NCI-H226 (cell line): ENCODE measurements at regions not wholly inside any gene's neighbourhood (a gene's known extent, or its start where the extent isn't known, plus 50 kb on each side); places are given as distances from the start of the nearest gene placed in this dataset.
"Not testable (repeated sequence)": the region's sequence is repeated elsewhere in the genome, so short reads cannot be mapped to it uniquely, and the experiment has no call there.

ENCODE experiments used
- DNase-seq: peaks from one replicate; pipeline ENCODE4 v3.0.0-alpha.2; 2015

- no peak for DNase-seq
Measured at GRCh38 chr1:164347980-164348379, 211.0 kb upstream of the PBX1 start.

GRCh38 chr1:164356511-164356910 lies 202.5 kb upstream of the PBX1 start:
- no peak for DNase-seq

DNA sequence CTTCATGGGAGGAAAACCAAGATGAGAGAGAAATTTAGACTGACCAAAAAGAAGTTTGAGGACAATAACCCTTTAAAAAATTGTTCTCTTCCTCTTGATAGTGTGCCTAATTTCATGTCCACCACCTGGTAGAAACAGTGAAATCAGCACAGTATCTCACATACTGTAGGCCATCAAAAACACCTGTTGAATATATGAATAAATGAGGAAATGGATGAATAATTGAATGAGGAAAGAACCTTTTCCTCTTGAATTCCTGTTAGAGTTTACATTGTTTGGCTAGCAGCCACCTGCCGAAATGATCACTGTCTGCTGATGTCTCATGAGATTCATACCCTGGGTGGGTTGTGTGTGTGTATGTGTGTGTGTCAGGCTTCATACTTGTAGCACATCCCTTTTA lies 198.7 kb upstream of the PBX1 start:
- no peak for DNase-seq

- no peak for DNase-seq
Measured at GRCh38 chr1:164361927-164362326, 197.1 kb upstream of the PBX1 start.

DNA sequence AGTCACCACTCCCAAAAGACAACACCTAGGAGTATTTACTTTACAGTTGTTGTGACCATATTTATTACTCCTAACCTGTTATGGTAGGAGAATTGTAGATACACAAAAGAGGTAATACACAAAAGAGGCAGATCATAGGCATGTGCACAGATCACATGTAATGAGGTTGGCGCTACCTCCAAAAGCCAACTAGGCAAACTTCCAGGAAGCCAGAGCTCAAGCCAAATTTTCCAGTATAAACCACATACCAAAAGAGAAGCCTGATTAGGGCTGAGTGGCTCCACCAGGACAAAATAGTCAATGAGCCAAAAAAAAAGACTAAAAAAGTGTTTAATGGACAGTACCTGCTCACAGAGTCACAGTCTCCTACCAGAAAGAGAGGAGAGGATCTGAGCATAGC lies 195.0 kb upstream of the PBX1 start:
- no peak for DNase-seq

DNA sequence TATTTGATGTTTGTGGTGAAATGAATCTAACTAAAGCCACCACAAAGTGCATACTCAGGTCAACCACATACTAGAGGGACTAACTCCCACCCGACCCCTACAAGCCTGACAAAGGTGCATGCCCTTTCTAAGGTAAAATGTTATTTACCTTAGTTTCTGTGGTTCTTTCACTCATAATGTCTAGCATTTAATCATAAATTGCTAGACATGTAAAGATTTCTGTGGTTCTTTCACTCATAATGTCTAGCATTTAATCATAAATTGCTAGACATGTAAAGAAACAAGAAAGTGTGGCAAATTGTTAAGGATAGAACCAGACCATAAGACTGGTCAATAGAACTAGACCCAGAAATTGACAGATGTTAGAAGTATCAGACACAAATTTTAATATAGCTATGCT lies 193.0 kb upstream of the PBX1 start:
- no peak for DNase-seq

- no peak for DNase-seq
Measured at GRCh38 chr1:164369698-164370365, 189.2 kb upstream of the PBX1 start.

DNA sequence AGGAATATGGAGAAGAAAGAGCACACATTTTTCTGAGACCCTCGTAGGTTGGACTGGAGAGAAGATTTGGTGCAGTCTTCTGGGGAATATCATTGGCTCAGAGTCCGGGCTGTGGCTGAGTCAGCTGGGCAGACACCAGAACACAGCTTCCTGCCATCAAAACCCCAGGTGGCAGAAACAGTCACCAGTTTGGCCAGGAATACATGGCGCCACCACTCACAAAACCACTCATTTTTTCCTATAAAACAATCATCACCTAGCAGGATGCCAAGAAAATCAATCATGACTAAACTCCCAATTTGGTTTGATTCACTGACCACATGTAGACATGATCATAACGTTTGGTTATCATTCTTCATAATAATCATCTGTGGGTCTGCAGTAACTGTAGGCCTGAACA lies 178.1 kb upstream of the PBX1 start:
- no peak for DNase-seq

DNA sequence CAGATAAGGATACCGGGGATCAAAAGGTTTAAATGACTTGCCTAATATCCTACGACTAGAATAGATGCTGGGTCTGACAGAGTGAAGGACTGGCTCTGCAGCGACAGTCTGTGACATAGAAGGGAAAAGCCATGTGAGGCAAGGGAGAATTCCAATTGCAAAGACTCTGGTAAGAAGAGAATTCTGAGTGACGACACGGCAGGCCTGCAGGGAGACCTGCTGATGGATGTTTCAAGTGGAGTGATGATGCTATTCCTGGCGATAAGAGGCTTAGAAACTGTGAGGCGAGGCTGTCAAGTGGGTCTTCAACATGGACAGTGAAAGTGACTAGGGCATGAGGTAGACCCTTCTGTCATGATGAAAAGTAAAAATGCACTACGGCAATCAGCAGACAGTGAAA lies 176.6 kb upstream of the PBX1 start:
- no peak for DNase-seq

DNA sequence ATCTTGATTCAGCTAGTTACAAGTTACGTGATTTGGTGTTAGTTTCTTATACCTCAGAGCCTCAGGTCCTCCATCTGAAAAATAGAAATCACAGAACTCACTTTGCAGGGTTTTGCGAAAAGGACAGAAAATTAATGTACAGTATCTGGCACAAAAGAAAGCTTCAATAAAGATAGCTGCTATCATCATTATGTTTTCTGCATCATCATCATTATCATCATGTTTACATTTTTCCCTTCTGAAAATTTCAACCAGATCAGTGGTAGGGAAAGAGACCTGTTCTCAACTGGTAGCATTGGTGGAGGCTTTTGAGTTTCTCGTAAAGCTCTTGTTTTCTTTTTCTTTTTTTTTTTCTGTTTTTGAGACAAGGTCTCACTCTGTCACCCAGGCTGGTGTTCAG lies 174.7 kb upstream of the PBX1 start:
- no peak for DNase-seq

GRCh38 chr1:164417016-164417704 lies 141.8 kb upstream of the PBX1 start:
- DNase-seq = no peak

DNA sequence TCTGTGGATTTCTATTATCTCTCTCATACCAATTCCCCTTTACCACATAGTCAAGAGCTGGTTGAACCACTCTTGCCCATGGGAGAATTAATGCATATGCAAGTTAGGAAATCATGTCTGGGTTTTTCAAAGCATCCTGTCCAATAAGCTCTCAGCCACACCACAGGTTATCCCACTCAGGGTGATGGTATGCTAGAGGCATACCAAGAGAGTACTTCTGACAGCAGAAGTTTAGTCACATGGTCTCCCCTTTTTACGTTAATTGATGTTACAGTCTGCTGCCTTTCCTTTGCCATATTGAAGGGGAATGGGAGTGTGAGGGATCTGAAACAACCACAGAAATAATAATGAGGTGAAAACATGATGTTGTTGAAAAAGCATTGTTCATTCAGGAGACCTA lies 135.8 kb upstream of the PBX1 start:
- no peak for DNase-seq

- DNase-seq = no peak
Measured at GRCh38 chr1:164433141-164433817, 125.7 kb upstream of the PBX1 start.

GRCh38 chr1:164433818-164434170 lies 125.2 kb upstream of the PBX1 start:
- DNase-seq = no peak

GRCh38 chr1:164440232-164440631 lies 118.8 kb upstream of the PBX1 start:
- no peak for DNase-seq

- DNase-seq = no peak
Measured at GRCh38 chr1:164443166-164443565, 115.8 kb upstream of the PBX1 start.

GRCh38 chr1:164443836-164444235 lies 115.1 kb upstream of the PBX1 start:
- DNase-seq = no peak

GRCh38 chr1:164446020-164446419 lies 113.0 kb upstream of the PBX1 start:
- DNase-seq = no peak

DNA sequence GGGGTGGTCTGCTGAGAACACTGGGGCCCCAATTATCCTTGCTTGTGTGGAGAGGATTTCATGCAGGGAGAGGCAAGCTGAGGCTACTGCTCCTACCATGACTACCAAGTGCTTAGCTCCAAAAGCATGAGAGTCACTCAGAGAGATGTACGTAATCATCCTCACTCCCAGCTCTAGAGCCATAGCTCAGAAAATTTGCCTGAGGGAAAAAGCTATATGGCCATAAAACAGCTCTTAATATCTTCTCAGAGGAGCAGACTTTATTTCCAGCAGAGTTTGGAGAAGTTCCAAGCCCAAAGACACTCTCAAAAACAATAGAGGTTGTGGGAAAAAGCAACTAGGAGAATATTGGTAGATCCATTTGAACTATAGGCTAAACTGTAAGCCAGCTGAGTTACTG lies 106.4 kb upstream of the PBX1 start:
- DNase-seq = no peak

DNA sequence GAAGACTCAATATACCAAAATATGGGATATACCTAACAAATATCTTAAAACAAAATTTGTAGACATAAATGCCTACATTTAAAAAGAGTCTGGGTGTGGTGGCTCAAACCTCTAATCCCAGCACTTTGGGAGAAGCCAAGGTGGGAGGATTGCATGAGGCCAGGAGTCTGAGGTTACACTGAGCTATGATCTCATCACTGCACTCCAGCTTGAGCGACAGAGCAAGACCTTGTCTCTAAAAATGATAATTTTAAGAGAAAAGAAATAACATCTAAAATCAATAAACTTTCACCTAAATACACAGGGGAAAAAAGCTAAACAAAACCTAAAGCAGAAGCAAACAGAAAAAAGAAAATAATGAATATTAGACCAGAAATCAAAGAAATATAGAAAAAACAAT lies 102.7 kb upstream of the PBX1 start:
- DNase-seq = no peak

DNA sequence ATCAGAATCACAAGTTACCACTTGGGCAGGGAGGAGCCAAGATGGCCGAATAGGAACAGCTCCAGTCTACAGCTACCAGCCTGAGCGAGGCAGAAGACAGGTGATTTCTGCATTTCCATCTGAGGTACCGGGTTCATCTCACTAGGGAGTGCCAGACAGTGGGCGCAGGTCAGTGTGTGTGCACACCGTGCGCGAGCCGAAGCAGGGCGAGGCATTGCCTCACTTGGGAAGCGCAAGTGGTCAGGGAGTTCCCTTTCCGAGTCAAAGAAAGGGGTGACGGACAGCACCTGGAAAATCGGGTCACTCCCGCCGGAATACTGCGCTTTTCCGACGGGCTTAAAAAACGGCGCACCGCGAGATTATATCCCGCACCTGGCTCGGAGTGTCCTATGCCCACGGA lies 99.8 kb upstream of the PBX1 start:
- DNase-seq = not testable (repeated sequence)

- no peak for DNase-seq
Measured at GRCh38 chr1:164466001-164466421, 93.0 kb upstream of the PBX1 start.

- no peak for DNase-seq
Measured at GRCh38 chr1:164466429-164466828, 92.6 kb upstream of the PBX1 start.

DNA sequence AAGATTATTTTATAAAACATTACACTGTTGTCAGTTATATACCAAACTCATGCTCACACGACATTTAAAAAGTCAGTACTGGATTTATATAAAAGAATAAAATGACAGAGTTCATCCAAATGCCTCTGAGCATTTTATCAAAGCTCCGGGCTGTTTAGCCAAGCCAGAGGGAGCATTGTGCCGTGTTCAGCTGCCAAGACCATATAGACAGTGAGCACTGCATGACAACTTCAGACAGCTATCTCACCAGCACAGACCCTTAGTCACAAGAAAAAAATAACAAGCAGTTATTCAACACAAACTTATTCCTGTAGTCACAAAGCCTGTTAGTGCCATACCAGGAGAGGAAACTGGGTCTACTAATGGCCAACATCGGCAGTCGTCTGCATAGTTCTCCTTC lies 88.0 kb upstream of the PBX1 start:
- DNase-seq = no peak

DNA sequence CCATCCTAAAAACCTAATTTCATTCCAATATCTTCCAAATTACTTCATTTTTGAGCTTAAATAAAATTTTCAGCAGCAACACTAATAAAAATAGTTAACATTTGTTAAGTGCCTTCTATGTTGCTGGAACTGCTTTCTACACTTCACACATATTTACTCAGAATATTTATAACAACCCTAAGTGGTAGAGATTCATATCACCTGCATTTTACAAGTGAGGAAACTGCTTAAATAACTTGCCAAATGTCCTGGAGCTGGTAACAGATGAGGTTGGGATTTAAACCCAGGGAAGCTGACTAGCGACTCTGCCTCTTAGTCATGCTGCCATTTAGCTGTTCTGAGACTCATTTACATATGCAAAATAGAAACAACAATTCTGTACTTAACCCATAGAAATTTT lies 86.1 kb upstream of the PBX1 start:
- DNase-seq = no peak
